ENCODE measurements at regions not wholly inside any gene's neighbourhood (a gene's known extent, or its start where the extent isn't known, plus 50 kb on each side); places are given as distances from the start of the nearest gene placed in this dataset.
A peak's percentile ranks its signal among the peaks of the same experiment; 100 is the strongest.

- no peak overlapping the region for H3K4me3 Mint-ChIP-seq
- H3K4me1 Mint-ChIP-seq = no peaks in the 10 kb centered on the region
- H3K9me3 Mint-ChIP-seq = peaks cover 2% of the 10 kb centered on the region
Measured at GRCh38 chr2:66000901-66001300, 434.0 kb upstream of the MEIS1 start.

GRCh38 chr2:65999796-66000195 is 435.1 kb upstream of the MEIS1 start:
- DNase-seq (ENCODE audit: low read depth, low spot score) = no peak
- H3K36me3 Mint-ChIP-seq (ENCODE audit: low read depth) = no peaks in the 10 kb centered on the region
- no peaks in the 10 kb centered on the region for H3K9me3 Mint-ChIP-seq
- TF ChIP-seq CTCF (conservative IDR thresholded peaks at IDR 0.05) = peak; percentile 27
- H3K27me3 Mint-ChIP-seq (ENCODE audit: low read depth) = no peaks in the 10 kb centered on the region
- no peaks in the 10 kb centered on the region for H3K4me1 Mint-ChIP-seq
- H3K4me3 Mint-ChIP-seq = no peak overlapping the region
- H3K27ac Mint-ChIP-seq (ENCODE audit: unreplicated experiment) = no peak overlapping the region

More at GRCh38 chr2:66000901-66001300, 434.0 kb upstream of the MEIS1 start:
- TF ChIP-seq CTCF (conservative IDR thresholded peaks at IDR 0.05) = no peak
- H3K36me3 Mint-ChIP-seq (ENCODE audit: low read depth) = no peaks in the 10 kb centered on the region
- H3K27me3 Mint-ChIP-seq (ENCODE audit: low read depth) = no peaks in the 10 kb centered on the region
- H3K27ac Mint-ChIP-seq (ENCODE audit: unreplicated experiment) = no peak overlapping the region
- no peak for DNase-seq (ENCODE audit: low read depth, low spot score)

GRCh38 chr2:65999103-65999502 is 435.8 kb upstream of the MEIS1 start:
- Mint-ChIP-seq H3K27me3 (ENCODE audit: low read depth) (no peaks in the 10 kb centered on the region), H3K27ac (ENCODE audit: unreplicated experiment) (no peak overlapping the region), H3K4me1 (no peaks in the 10 kb centered on the region), H3K36me3 (ENCODE audit: low read depth) (no peaks in the 10 kb centered on the region), H3K4me3 (no peak overlapping the region), H3K9me3 (no peaks in the 10 kb centered on the region)
- DNase-seq (ENCODE audit: low read depth, low spot score) = no peak
- TF ChIP-seq CTCF (conservative IDR thresholded peaks at IDR 0.05) = no peak

GRCh38 chr2:65997961-65998360 is 437.0 kb upstream of the MEIS1 start:
- Mint-ChIP-seq H3K27ac (ENCODE audit: unreplicated experiment) (no peak overlapping the region), H3K36me3 (ENCODE audit: low read depth) (no peaks in the 10 kb centered on the region), H3K4me1 (no peaks in the 10 kb centered on the region), H3K9me3 (no peaks in the 10 kb centered on the region), H3K27me3 (ENCODE audit: low read depth) (no peaks in the 10 kb centered on the region), H3K4me3 (no peak overlapping the region)
- no peak for TF ChIP-seq CTCF (conservative IDR thresholded peaks at IDR 0.05)
- DNase-seq (ENCODE audit: low read depth, low spot score) = no peak

GRCh38 chr2:65992198-65992554 is 442.7 kb upstream of the MEIS1 start:
- no peaks in the 10 kb centered on the region for H3K27me3 Mint-ChIP-seq (ENCODE audit: low read depth)
- no peak overlapping the region for H3K4me3 Mint-ChIP-seq
- DNase-seq (ENCODE audit: low read depth, low spot score) = no peak
- H3K27ac Mint-ChIP-seq (ENCODE audit: unreplicated experiment) = no peak overlapping the region
- no peaks in the 10 kb centered on the region for H3K36me3 Mint-ChIP-seq (ENCODE audit: low read depth)
- H3K9me3 Mint-ChIP-seq = peaks cover 10% of the 10 kb centered on the region
- H3K4me1 Mint-ChIP-seq = no peaks in the 10 kb centered on the region
- TF ChIP-seq CTCF (conservative IDR thresholded peaks at IDR 0.05) = no peak

Measured in neural crest cell (in vitro differentiated cells).